Activated CD8-positive, alpha-beta T cell treated with anti-CD3 and anti-CD28 coated beads for 36 hours (primary cell): ENCODE measurements at regions not wholly inside any gene's neighbourhood (a gene's known extent, or its start where the extent isn't known, plus 50 kb on each side); places are given as distances from the start of the nearest gene placed in this dataset.

Source experiments
- ATAC-seq: fragments of 200-7000 bp; cut with Tn5 transposase; one replicate; pipeline ENCODE4 v1.10.0; 2021; ENCODE audit warnings: mild to moderate bottlenecking, moderate library complexity
- CTCF ChIA-PET: fragments of 350-600 bp; sonication (Branson Sonifier 250); formaldehyde crosslinking; loops from one replicate; lab custom pipeline; 2021; ENCODE audit warnings: antibody characterized with exemption; lab: Charles Lee
- POLR2A ChIA-PET: fragments of 350-600 bp; sonication (Branson Sonifier 250); formaldehyde crosslinking; loops from one replicate; lab custom pipeline; 2021; ENCODE audit warnings: antibody characterized with exemption; lab: Charles Lee
- DNase-seq: peaks from one replicate; pipeline ENCODE4 v3.0.0-alpha.2; 2020
- H3K27ac Mint-ChIP-seq: one replicate; pipeline ENCODE4 v1.8.0; 2021; ENCODE audit warnings: mild to moderate bottlenecking, mixed read lengths
- H3K27me3 Mint-ChIP-seq: one replicate; pipeline ENCODE4 v1.8.0; 2021; ENCODE audit warnings: mixed read lengths
- H3K36me3 Mint-ChIP-seq: one replicate; pipeline ENCODE4 v1.8.0; 2021; ENCODE audit warnings: low read depth, mixed read lengths
- H3K4me1 Mint-ChIP-seq: one replicate; pipeline ENCODE4 v1.8.0; 2021; ENCODE audit warnings: low read depth, mixed read lengths
- H3K4me3 Mint-ChIP-seq: one replicate; pipeline ENCODE4 v1.8.0; 2021; ENCODE audit warnings: mild to moderate bottlenecking, moderate library complexity, mixed read lengths
- H3K9me3 Mint-ChIP-seq: one replicate; pipeline ENCODE4 v1.8.0; 2021; ENCODE audit warnings: mixed read lengths
- CTCF ChIP-seq: fragments of 200-600 bp; IDR thresholded peaks from one replicate; pipeline ENCODE4 v1.8.0; 2022; ENCODE audit warnings: antibody characterized with exemption, mild to moderate bottlenecking
- intact Hi-C: fragments of 100-400 bp; cut with micrococcal nuclease; formaldehyde crosslinking; loops from one replicate; pipeline ENCODE4 v1.10.0; 2022

- Mint-ChIP-seq H3K27ac (no peak overlapping the region), H3K4me1 (no peaks in the 10 kb centered on the region), H3K9me3 (peaks cover 8% of the 10 kb centered on the region), H3K36me3 (no peaks in the 10 kb centered on the region), H3K27me3 (no peaks in the 10 kb centered on the region), H3K4me3 (no peak overlapping the region)
- DNase-seq, result no peak
- no peak for TF ChIP-seq CTCF
- ATAC-seq, result no peak
- ChIA-PET CTCF (no interaction called here), POLR2A (no interaction called here)
- intact Hi-C loops, result no loop called here
Measured at GRCh38 chr9:106502930-106503329, 360.0 kb upstream of the ZNF462 start.

- no peak for TF ChIP-seq CTCF
- no peaks in the 10 kb centered on the region for H3K36me3 Mint-ChIP-seq
- no peaks in the 10 kb centered on the region for H3K4me1 Mint-ChIP-seq
- ChIA-PET POLR2A (no interaction called here), CTCF (no interaction called here)
- peaks cover 6% of the 10 kb centered on the region for H3K9me3 Mint-ChIP-seq
- no peak for DNase-seq
- intact Hi-C loops, result no loop called here
- no peak overlapping the region for H3K27ac Mint-ChIP-seq
- no peak overlapping the region for H3K4me3 Mint-ChIP-seq
- no peaks in the 10 kb centered on the region for H3K27me3 Mint-ChIP-seq
- no peak for ATAC-seq
Measured at GRCh38 chr9:106503759-106504158, 359.2 kb upstream of the ZNF462 start.

- DNase-seq, result no peak
- CTCF ChIA-PET, result no interaction called here
Measured at GRCh38 chr9:106526716-106527204, 336.2 kb upstream of the ZNF462 start.

GRCh38 chr9:106528158-106528557 lies 334.8 kb upstream of the ZNF462 start:
- Mint-ChIP-seq H3K27me3 (no peaks in the 10 kb centered on the region), H3K27ac (no peak overlapping the region), H3K36me3 (no peaks in the 10 kb centered on the region), H3K4me1 (no peaks in the 10 kb centered on the region), H3K4me3 (no peak overlapping the region), H3K9me3 (peaks cover 2% of the 10 kb centered on the region)
- intact Hi-C loops, result no loop called here
- TF ChIP-seq CTCF, result no peak
- ChIA-PET POLR2A (no interaction called here), CTCF (no interaction called here)
- no peak for ATAC-seq
- no peak for DNase-seq

More at GRCh38 chr9:106526716-106527204, 336.2 kb upstream of the ZNF462 start:
- POLR2A ChIA-PET, result no interaction called here
- TF ChIP-seq CTCF, result no peak
- H3K27ac Mint-ChIP-seq, result no peak overlapping the region
- H3K4me1 Mint-ChIP-seq, result no peaks in the 10 kb centered on the region
- no peak for ATAC-seq
- H3K27me3 Mint-ChIP-seq, result no peaks in the 10 kb centered on the region
- H3K4me3 Mint-ChIP-seq, result no peak overlapping the region
- intact Hi-C loops, result no loop called here
- no peaks in the 10 kb centered on the region for H3K36me3 Mint-ChIP-seq
- H3K9me3 Mint-ChIP-seq, result peaks cover 5% of the 10 kb centered on the region

GRCh38 chr9:106529616-106530015 lies 333.4 kb upstream of the ZNF462 start:
- no peaks in the 10 kb centered on the region for H3K4me1 Mint-ChIP-seq
- no peak overlapping the region for H3K4me3 Mint-ChIP-seq
- H3K27ac Mint-ChIP-seq, result no peak overlapping the region
- H3K9me3 Mint-ChIP-seq, result peaks cover 2% of the 10 kb centered on the region
- ATAC-seq (no peak), DNase-seq (no peak)
- TF ChIP-seq CTCF, result no peak
- ChIA-PET POLR2A (no interaction called here), CTCF (no interaction called here)
- no peaks in the 10 kb centered on the region for H3K36me3 Mint-ChIP-seq
- intact Hi-C loops, result no loop called here
- H3K27me3 Mint-ChIP-seq, result no peaks in the 10 kb centered on the region
